ENCODE measurements at regions not wholly inside any gene's neighbourhood (a gene's known extent, or its start where the extent isn't known, plus 50 kb on each side); places are given as distances from the start of the nearest gene placed in this dataset.
A peak's percentile ranks its signal among the peaks of the same experiment; 100 is the strongest.

GRCh38 chr10:111993872-111994426 is 189.6 kb downstream of the GPAM start:
- ATAC-seq (ENCODE audit: low FRiP score in 2 of 2) (no peak), DNase-seq (no peak)
- Histone ChIP-seq H3K36me3 (no peaks in the 10 kb centered on the region), H3K9me3 (no peaks in the 10 kb centered on the region), H3K4me1 (no peaks in the 10 kb centered on the region), H3K27ac (no peak overlapping the region), H3K27me3 (no peaks in the 10 kb centered on the region), H3K4me3 (no peak overlapping the region)
- TF ChIP-seq CTCF (IDR thresholded peaks at IDR 0.05) (no peak), POLR2A (IDR thresholded peaks at IDR 0.05) (no peak), POLR2AphosphoS5 (IDR thresholded peaks at IDR 0.05) (no peak), EP300 (IDR thresholded peaks at IDR 0.05) (no peak)
- WGBS, 2 donors: 67 to 79% methylated on average over 4 of the region's 4 CpGs

DNA sequence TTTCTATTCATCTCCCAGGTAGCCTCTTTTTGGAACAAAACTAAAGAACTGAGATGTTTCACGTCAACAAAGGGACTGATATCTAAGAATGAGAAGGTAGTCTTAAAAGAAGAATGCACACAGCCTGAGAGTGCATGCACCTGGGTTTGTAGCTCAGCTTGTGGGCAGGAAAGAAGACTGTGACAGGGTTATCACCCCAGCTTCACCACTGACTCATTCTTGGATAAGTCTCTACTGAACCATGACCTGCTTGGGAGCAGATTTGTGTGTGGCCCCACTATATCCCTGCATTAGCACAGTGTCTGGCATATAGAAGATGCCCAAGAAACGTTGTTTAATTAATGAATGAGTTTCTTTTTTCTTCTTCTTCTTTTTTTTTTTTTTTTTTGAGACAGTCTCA is 187.5 kb downstream of the GPAM start:
- H3K4me3 ChIP-seq: no peak overlapping the region
- DNase-seq: no peak
- H3K9me3 ChIP-seq: no peaks in the 10 kb centered on the region
- 59 to 79% methylated on average over 2 of the region's 2 CpGs for WGBS, 2 donors
- H3K36me3 ChIP-seq: no peaks in the 10 kb centered on the region
- TF ChIP-seq POLR2AphosphoS5 (IDR thresholded peaks at IDR 0.05) (no peak), CTCF (IDR thresholded peaks at IDR 0.05) (no peak), POLR2A (IDR thresholded peaks at IDR 0.05) (no peak), EP300 (IDR thresholded peaks at IDR 0.05) (no peak)
- no peaks in the 10 kb centered on the region for H3K27me3 ChIP-seq
- no peak for ATAC-seq (ENCODE audit: low FRiP score in 2 of 2)
- H3K4me1 ChIP-seq: no peaks in the 10 kb centered on the region
- H3K27ac ChIP-seq: no peak overlapping the region

DNA sequence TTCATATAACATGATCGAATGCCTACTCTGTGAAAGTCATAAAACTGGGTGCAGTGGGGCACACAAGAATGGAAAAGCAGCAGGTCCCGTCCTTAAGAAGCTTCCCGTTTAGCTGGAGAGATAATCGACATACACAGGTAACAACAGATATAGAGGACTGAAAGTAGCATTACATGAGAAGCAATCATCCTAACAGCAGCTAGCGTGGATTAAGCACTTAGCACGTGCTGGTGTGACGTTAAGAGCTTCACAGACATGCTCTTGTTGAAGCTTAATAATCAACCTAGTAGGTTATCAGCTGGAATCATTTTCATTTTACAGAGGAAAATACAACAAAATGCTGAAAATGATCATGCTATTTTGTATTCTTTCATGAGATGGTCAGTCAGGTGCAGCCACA is 184.8 kb downstream of the GPAM start:
- DNase-seq (no peak), ATAC-seq (ENCODE audit: low FRiP score in 2 of 2) (no peak)
- no peaks in the 10 kb centered on the region for H3K9me3 ChIP-seq

GRCh38 chr10:111999205-111999914 is 184.2 kb downstream of the GPAM start:
- no peak overlapping the region for H3K4me3 ChIP-seq
- H3K9me3 ChIP-seq: no peaks in the 10 kb centered on the region
- ATAC-seq (ENCODE audit: low FRiP score in 2 of 2): peak; percentile 19 to 57
- no peaks in the 10 kb centered on the region for H3K27me3 ChIP-seq
- no peaks in the 10 kb centered on the region for H3K4me1 ChIP-seq
- no peak for DNase-seq
- H3K36me3 ChIP-seq: no peaks in the 10 kb centered on the region
- TF ChIP-seq POLR2AphosphoS5 (IDR thresholded peaks at IDR 0.05) (no peak), CTCF (IDR thresholded peaks at IDR 0.05) (no peak), POLR2A (IDR thresholded peaks at IDR 0.05) (no peak), EP300 (IDR thresholded peaks at IDR 0.05) (no peak)
- H3K27ac ChIP-seq: no peak overlapping the region
- WGBS, 2 donors: 51 to 57% methylated on average over 4 of the region's 4 CpGs

More for the DNA sequence above, 184.8 kb downstream of the GPAM start:
- 76 to 84% methylated on average over 7 of the region's 7 CpGs for WGBS, 2 donors
- no peaks in the 10 kb centered on the region for H3K36me3 ChIP-seq
- no peak overlapping the region for H3K4me3 ChIP-seq
- H3K4me1 ChIP-seq: no peaks in the 10 kb centered on the region
- TF ChIP-seq EP300 (IDR thresholded peaks at IDR 0.05) (no peak), POLR2AphosphoS5 (IDR thresholded peaks at IDR 0.05) (no peak), POLR2A (IDR thresholded peaks at IDR 0.05) (no peak)
- no peak overlapping the region for H3K27ac ChIP-seq
- H3K27me3 ChIP-seq: no peaks in the 10 kb centered on the region

- DNase-seq (no peak), ATAC-seq (ENCODE audit: low FRiP score in 2 of 2) (peak in 1 of 2 donors; percentile 16)
- 30 to 59% methylated on average over 2 to 3 of the region's 3 CpGs for WGBS, 2 donors
- H3K27me3 ChIP-seq: no peaks in the 10 kb centered on the region
- no peaks in the 10 kb centered on the region for H3K36me3 ChIP-seq
- no peak for TF ChIP-seq POLR2A (IDR thresholded peaks at IDR 0.05)
- TF ChIP-seq CTCF (IDR thresholded peaks at IDR 0.05): no peak
- TF ChIP-seq POLR2AphosphoS5 (IDR thresholded peaks at IDR 0.05): no peak
- TF ChIP-seq EP300 (IDR thresholded peaks at IDR 0.05): no peak
- no peaks in the 10 kb centered on the region for H3K4me1 ChIP-seq
- H3K9me3 ChIP-seq: no peaks in the 10 kb centered on the region
- H3K27ac ChIP-seq: no peak overlapping the region
- no peak overlapping the region for H3K4me3 ChIP-seq
These were observed 183.7 kb downstream of the GPAM start for GRCh38 chr10:111999915-112000302.

All from upper lobe of left lung (tissue), 6 donors.